PFSK-1 (cell line): ENCODE measurements at regions not wholly inside any gene's neighbourhood (a gene's known extent, or its start where the extent isn't known, plus 50 kb on each side); places are given as distances from the start of the nearest gene placed in this dataset.

Source experiments
- FOXP2 ChIP-seq: optimal IDR thresholded peaks from 2 replicates; pipeline ENCODE3; 2011; ENCODE audit warnings: borderline replicate concordance, control low read depth, inconsistent platforms; ENCODE audit not compliant: insufficient read depth; ENCODE audit errors: extremely low read length, extremely low read depth
- POLR2AphosphoS5 ChIP-seq: IDR thresholded peaks from 2 replicates; pipeline ENCODE4 v1.6.1; 2012; ENCODE audit warnings: low read depth, mild to moderate bottlenecking, control low read depth, low read length, moderate library complexity
- REST ChIP-seq, 2 experiments: IDR thresholded peaks; 2 replicates each; pipeline versions ENCODE4 v1.6.1 to v1.8.0; 2011 to 2012; ENCODE audit warnings: low read depth in 2 of 2, low read length in 2 of 2, control low read depth in 1 of 2, inconsistent platforms in 1 of 2, mild to moderate bottlenecking in 1 of 2, moderate library complexity in 1 of 2; ENCODE audit not compliant: insufficient read depth in 1 of 2
- SIN3A ChIP-seq: IDR thresholded peaks from 2 replicates; pipeline ENCODE4 v1.6.1; 2012; ENCODE audit warnings: mild to moderate bottlenecking, low read length, moderate library complexity, borderline replicate concordance; ENCODE audit not compliant: insufficient read depth
- TAF1 ChIP-seq: IDR thresholded peaks from 2 replicates; pipeline ENCODE4 v1.6.1; 2012; ENCODE audit warnings: low read length, control low read depth, borderline replicate concordance; ENCODE audit not compliant: insufficient read depth

GRCh38 chr2:215740071-215740470, 273.3 kb downstream of the MREG start:
- TF ChIP-seq REST (IDR thresholded peaks at IDR 0.05; ENCODE audit: insufficient read depth in 1 of 2, low read depth in 2 of 2, low read length in 2 of 2): no peak

- TF ChIP-seq TAF1: no peak
- TF ChIP-seq REST (IDR thresholded peaks at IDR 0.05; ENCODE audit: insufficient read depth in 1 of 2, low read depth in 2 of 2, low read length in 2 of 2): no peak
- no peak for TF ChIP-seq FOXP2
- no peak for TF ChIP-seq SIN3A
- no peak for TF ChIP-seq POLR2AphosphoS5
These were observed 275.0 kb downstream of the MREG start for GRCh38 chr2:215738351-215738750.

- TF ChIP-seq FOXP2: no peak
- no peak for TF ChIP-seq REST (IDR thresholded peaks at IDR 0.05; ENCODE audit: insufficient read depth in 1 of 2, low read depth in 2 of 2, low read length in 2 of 2)
- TF ChIP-seq SIN3A: no peak
- TF ChIP-seq POLR2AphosphoS5: no peak
- no peak for TF ChIP-seq TAF1
These were observed 275.9 kb downstream of the MREG start for GRCh38 chr2:215737477-215737876.

GRCh38 chr2:215736653-215737290, 276.6 kb downstream of the MREG start:
- no peak for TF ChIP-seq TAF1
- TF ChIP-seq POLR2AphosphoS5: no peak
- TF ChIP-seq FOXP2: no peak
- no peak for TF ChIP-seq SIN3A
- TF ChIP-seq REST (IDR thresholded peaks at IDR 0.05; ENCODE audit: insufficient read depth in 1 of 2, low read depth in 2 of 2, low read length in 2 of 2): no peak

GRCh38 chr2:215731108-215731658, 282.2 kb downstream of the MREG start:
- no peak for TF ChIP-seq FOXP2
- TF ChIP-seq REST (IDR thresholded peaks at IDR 0.05; ENCODE audit: insufficient read depth in 1 of 2, low read depth in 2 of 2, low read length in 2 of 2): no peak
- TF ChIP-seq TAF1: no peak
- no peak for TF ChIP-seq POLR2AphosphoS5
- no peak for TF ChIP-seq SIN3A
